ENCODE measurements at regions not wholly inside any gene's neighbourhood (a gene's known extent, or its start where the extent isn't known, plus 50 kb on each side); places are given as distances from the start of the nearest gene placed in this dataset.
A peak's percentile ranks its signal among the peaks of the same experiment; 100 is the strongest.

GRCh38 chr6:6966127-6966526 lies 141.6 kb upstream of the RREB1 start:
- no peak for TF ChIP-seq CTCF (IDR thresholded peaks at IDR 0.05)
- Histone ChIP-seq H3K27me3 (no peaks in the 10 kb centered on the region), H3K9me3 (no peaks in the 10 kb centered on the region), H3K4me3 (no peak overlapping the region), H3K27ac (no peak overlapping the region), H3K4me1 (peaks cover 5 to 17% (median 12%) of the 10 kb centered on the region in 3 donors), H3K36me3 (no peaks in the 10 kb centered on the region)
- no peak for FAIRE-seq
- no peak for DNase-seq
- 26 to 50% methylated on average over 1 of the region's 1 CpG for WGBS, 2 donors
- intact Hi-C loops (cut with DNase I), result no loop called here
- ATAC-seq, result peak in 1 of 4 donors; percentile 11

DNA sequence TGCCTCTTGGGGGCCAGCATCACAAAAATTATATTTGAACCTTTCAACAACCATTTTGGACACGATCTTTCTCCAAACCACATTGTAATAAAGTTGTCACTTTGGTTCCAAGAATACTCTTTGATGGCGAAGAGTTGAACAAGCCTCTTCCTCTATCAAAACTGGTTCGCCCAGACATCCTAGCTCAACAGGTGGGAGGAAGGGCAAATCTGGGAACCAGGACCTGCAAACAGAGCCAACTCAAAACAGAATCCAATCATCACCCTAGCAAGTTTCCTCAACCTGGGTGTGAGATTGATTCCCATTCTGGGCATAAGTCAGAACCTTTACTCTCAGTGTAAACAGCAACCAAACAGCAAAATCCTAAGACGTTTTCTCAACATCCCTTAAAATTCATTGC lies 141.2 kb upstream of the RREB1 start:
- 92 to 95% methylated on average over 4 of the region's 4 CpGs for WGBS, 2 donors
- ATAC-seq, result no peak

DNA sequence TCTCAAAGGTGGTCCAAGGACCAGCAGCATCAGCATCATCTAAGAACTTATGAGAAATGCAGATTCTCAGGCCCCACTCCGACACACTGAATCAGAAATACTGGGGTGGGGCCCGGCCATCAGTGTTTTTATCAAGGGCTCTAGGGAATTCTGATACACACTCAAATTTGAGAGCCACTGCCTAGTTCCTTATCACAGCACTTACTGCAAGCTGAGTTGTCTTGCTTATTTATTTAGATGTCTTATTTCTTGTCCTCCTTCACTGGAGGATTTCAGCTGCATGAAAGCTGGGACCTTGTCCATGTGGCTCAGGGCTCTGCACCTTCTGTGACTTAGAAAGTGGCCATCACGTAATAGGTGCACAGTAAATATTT lies 139.4 kb upstream of the RREB1 start:
- Histone ChIP-seq H3K36me3 (no peaks in the 10 kb centered on the region), H3K27ac (peak overlapping the region; percentile 3 to 70 (median 50)), H3K4me3 (no peak overlapping the region), H3K9me3 (no peaks in the 10 kb centered on the region), H3K4me1 (peaks cover 5 to 17% (median 12%) of the 10 kb centered on the region in 3 donors), H3K27me3 (no peaks in the 10 kb centered on the region)
- FAIRE-seq (no peak), DNase-seq (no peak), ATAC-seq (no peak)
- TF ChIP-seq CTCF (IDR thresholded peaks at IDR 0.05), result no peak
- intact Hi-C loops (cut with DNase I), result no loop called here
- WGBS, 2 donors, result 79 to 83% methylated on average over 3 of the region's 3 CpGs

More for the DNA sequence above, 141.2 kb upstream of the RREB1 start:
- no peak for DNase-seq
- no peaks in the 10 kb centered on the region for H3K36me3 ChIP-seq
- H3K27me3 ChIP-seq, result no peaks in the 10 kb centered on the region
- TF ChIP-seq CTCF (IDR thresholded peaks at IDR 0.05), result no peak
- no peak overlapping the region for H3K27ac ChIP-seq
- H3K9me3 ChIP-seq, result no peaks in the 10 kb centered on the region
- H3K4me3 ChIP-seq, result no peak overlapping the region
- intact Hi-C loops (cut with DNase I), result no loop called here
- H3K4me1 ChIP-seq, result peaks cover 5 to 17% (median 12%) of the 10 kb centered on the region in 3 donors
- FAIRE-seq, result no peak

- ATAC-seq (peak; percentile 34 to 51 (median 48)), DNase-seq (peak in 2 of 6 donors; percentile 44 to 51), FAIRE-seq (no peak)
- WGBS, 2 donors, result 71 to 79% methylated on average over 10 of the region's 10 CpGs
- H3K36me3 ChIP-seq, result no peaks in the 10 kb centered on the region
- peaks cover 5 to 17% (median 12%) of the 10 kb centered on the region in 3 donors for H3K4me1 ChIP-seq
- peak overlapping the region; percentile 3 to 70 (median 56) for H3K27ac ChIP-seq
- no peaks in the 10 kb centered on the region for H3K9me3 ChIP-seq
- no peak overlapping the region for H3K4me3 ChIP-seq
- intact Hi-C loops (cut with DNase I), result no loop called here
- no peak for TF ChIP-seq CTCF (IDR thresholded peaks at IDR 0.05)
- no peaks in the 10 kb centered on the region for H3K27me3 ChIP-seq
These were observed 138.8 kb upstream of the RREB1 start for GRCh38 chr6:6968731-6969552.

GRCh38 chr6:6969761-6970223 lies 138.0 kb upstream of the RREB1 start:
- TF ChIP-seq CTCF (IDR thresholded peaks at IDR 0.05), result no peak
- Histone ChIP-seq H3K27ac (peak overlapping the region; percentile 19 to 79 (median 61)), H3K27me3 (no peaks in the 10 kb centered on the region), H3K36me3 (no peaks in the 10 kb centered on the region), H3K4me3 (no peak overlapping the region), H3K9me3 (no peaks in the 10 kb centered on the region), H3K4me1 (peaks cover 5 to 17% (median 12%) of the 10 kb centered on the region in 3 donors)
- FAIRE-seq (no peak), ATAC-seq (peak; percentile 93 to 96 (median 96)), DNase-seq (peak; percentile 84 to 96 (median 94))
- intact Hi-C loops (cut with DNase I), result no loop called here
- 18 to 23% methylated on average over 10 of the region's 10 CpGs for WGBS, 2 donors

Data from pancreas (tissue), 10 donors.